SK-N-SH (cell line): ENCODE measurements at regions not wholly inside any gene's neighbourhood (a gene's known extent, or its start where the extent isn't known, plus 50 kb on each side); places are given as distances from the start of the nearest gene placed in this dataset.

Experiments
- CTCF ChIA-PET: fragments of 300-600, 350-600 bp; formaldehyde crosslinking; extraction: SDS; loops from one replicate; lab custom pipeline; 2021; lab: Yijun Ruan, JAX
- POLR2A ChIA-PET: fragments of 350-600 bp; sonication (Branson Sonifier 250); formaldehyde crosslinking; extraction: SDS; loops from one replicate; lab custom pipeline; 2020; ENCODE audit warnings: antibody characterized with exemption, inconsistent platforms; lab: Yijun Ruan, JAX
- DNase-seq: peaks from one replicate; pipeline ENCODE4 v3.0.0; 2012
- H2AFZ ChIP-seq: fragments of 200-600 bp; sonication (generic); 2 replicates; pipeline ENCODE4 v1.8.1; 2016; ENCODE audit warnings: antibody characterized with exemption, mild to moderate bottlenecking, low read depth
- H3F3A ChIP-seq: fragments of 200-600 bp; sonication (generic); replicated peaks from 2 replicates; pipeline ENCODE3; 2016; ENCODE audit warnings: antibody characterized with exemption, mild to moderate bottlenecking; ENCODE audit not compliant: insufficient read depth
- H3K27ac ChIP-seq, 2 experiments: fragments of 200-500 bp in 1 of 2; fragments of 200-600 bp in 1 of 2; sonication (Bioruptor generic) in 1 of 2; sonication (generic), shearing (Covaris generic) in 1 of 2; 2 replicates each; pipeline versions ENCODE4 v1.5.1 to v1.6.1; 2014 to 2016; ENCODE audit warnings: low read depth in 2 of 2, inconsistent platforms in 1 of 2, low read length in 1 of 2, mild to moderate bottlenecking in 1 of 2, mixed read lengths in 1 of 2
- H3K27me3 ChIP-seq: fragments of 200-600 bp; sonication (generic), shearing (Covaris generic); 2 replicates; pipeline ENCODE4 v1.6.1; 2016; ENCODE audit warnings: mixed run types; ENCODE audit not compliant: insufficient read depth
- H3K36me3 ChIP-seq, 2 experiments: fragments of 200-500 bp in 1 of 2; fragments of 200-600 bp in 1 of 2; sonication (Bioruptor generic) in 1 of 2; sonication (generic) in 1 of 2; replicated peaks in 1 of 2; 2 replicates each; pipeline versions ENCODE3 to v1.5.1; 2014 to 2016; ENCODE audit warnings: low read length in 1 of 2, mild to moderate bottlenecking in 1 of 2; ENCODE audit not compliant: insufficient read depth in 2 of 2, control insufficient read depth in 1 of 2
- H3K4me1 ChIP-seq, 2 experiments: fragments of 200-500 bp in 1 of 2; fragments of 200-600 bp in 1 of 2; sonication (Bioruptor generic) in 1 of 2; sonication (generic), shearing (Covaris generic) in 1 of 2; 2 replicates each; pipeline versions ENCODE4 v1.5.1 to v1.6.1; 2014 to 2016; ENCODE audit warnings: low read depth in 1 of 2, low read length in 1 of 2, mixed run types in 1 of 2; ENCODE audit not compliant: insufficient read depth in 2 of 2, control insufficient read depth in 1 of 2
- H3K4me2 ChIP-seq: fragments of 200-600 bp; sonication (generic), shearing (Covaris generic); 2 replicates; pipeline ENCODE4 v1.6.1; 2017; ENCODE audit warnings: mixed run types
- H3K4me3 ChIP-seq, 2 experiments: fragments of 200-500 bp in 1 of 2; fragments of 200-600 bp in 1 of 2; sonication (Bioruptor generic) in 1 of 2; sonication (generic), shearing (Covaris generic) in 1 of 2; 2 replicates each; pipeline versions ENCODE4 v1.5.1 to v1.8.1; 2014 to 2016; ENCODE audit warnings: low read depth in 2 of 2, inconsistent platforms in 1 of 2, low read length in 1 of 2, mild to moderate bottlenecking in 1 of 2, mixed read lengths in 1 of 2, moderate library complexity in 1 of 2
- H3K79me2 ChIP-seq: fragments of 200-600 bp; sonication (generic); 2 replicates; pipeline ENCODE4 v1.8.1; 2017; ENCODE audit warnings: mild to moderate bottlenecking; ENCODE audit not compliant: insufficient read depth
- H3K9ac ChIP-seq: fragments of 200-600 bp; sonication (generic); 2 replicates; pipeline ENCODE4 v1.6.1; 2017; ENCODE audit warnings: mixed run types
- H3K9me2 ChIP-seq: fragments of 200-600 bp; sonication (generic); 2 replicates; pipeline ENCODE4 v1.6.1; 2017; ENCODE audit warnings: mixed run types
- H3K9me3 ChIP-seq: fragments of 200-600 bp; sonication (generic); 2 replicates; pipeline ENCODE4 v1.6.1; 2017; ENCODE audit warnings: mixed run types, mild to moderate bottlenecking, moderate library complexity
- H4K20me1 ChIP-seq: fragments of 200-600 bp; sonication (generic); 2 replicates; pipeline ENCODE4 v1.6.1; 2017; ENCODE audit warnings: mild to moderate bottlenecking, mixed run types; ENCODE audit not compliant: insufficient read depth
- CHD2 ChIP-seq: fragments of 150-350 bp; IDR thresholded peaks from 2 replicates; pipeline ENCODE4 v1.6.1; 2018; ENCODE audit warnings: low read length; ENCODE audit not compliant: partially characterized antibody
- CTCF ChIP-seq: fragments of 200-600 bp; sonication (generic); IDR thresholded peaks from 2 replicates; pipeline ENCODE4 v1.6.1; 2017; ENCODE audit warnings: antibody characterized with exemption, mild to moderate bottlenecking, moderate library complexity
- ELF1 ChIP-seq: IDR thresholded peaks from 2 replicates; pipeline ENCODE4 v1.4.0; 2012
- EP300 ChIP-seq, 2 experiments: IDR thresholded peaks; 2 replicates each; pipeline versions ENCODE4 v1.4.0 to v1.6.1; 2012; ENCODE audit warnings: borderline replicate concordance in 1 of 2, low read depth in 1 of 2, low read length in 1 of 2
- FOSL2 ChIP-seq: IDR thresholded peaks from 2 replicates; pipeline ENCODE4 v1.4.0; 2012; ENCODE audit warnings: low read depth, mild to moderate bottlenecking, moderate library complexity, borderline replicate concordance
- FOXJ3 ChIP-seq: sonication (generic); formaldehyde crosslinking; IDR thresholded peaks from 2 replicates; pipeline ENCODE4 v1.5.1; 2020; ENCODE audit warnings: mild to moderate bottlenecking, missing genetic modification reagents
- FOXM1 ChIP-seq: IDR thresholded peaks from 2 replicates; pipeline ENCODE4 v1.4.0; 2012; ENCODE audit warnings: low read depth, mild to moderate bottlenecking
- GATA2 ChIP-seq: sonication (generic); formaldehyde crosslinking; IDR thresholded peaks from 2 replicates; pipeline ENCODE4 v1.5.0; 2020; ENCODE audit warnings: mild to moderate bottlenecking, missing genetic modification reagents
- IRF3 ChIP-seq: fragments of 150-350 bp; IDR thresholded peaks from 2 replicates; pipeline ENCODE4 v1.6.1; 2016; ENCODE audit warnings: mild to moderate bottlenecking, low read depth, low read length
- MEF2A ChIP-seq: IDR thresholded peaks from 2 replicates; pipeline ENCODE4 v1.4.0; 2012; ENCODE audit warnings: low read depth, borderline replicate concordance
- NFIC ChIP-seq: IDR thresholded peaks from 2 replicates; pipeline ENCODE4 v1.4.0; 2012; ENCODE audit warnings: borderline replicate concordance
- PBX3 ChIP-seq: IDR thresholded peaks from 2 replicates; pipeline ENCODE4; 2012
- POLR2AphosphoS5 ChIP-seq: IDR thresholded peaks from 2 replicates; pipeline ENCODE4 v1.6.1; 2012; ENCODE audit warnings: low read depth, low read length
- RCOR1 ChIP-seq: fragments of 150-350 bp; IDR thresholded peaks from 2 replicates; pipeline ENCODE4 v1.6.1; 2017; ENCODE audit warnings: antibody characterized with exemption, low read length
- SMC3 ChIP-seq: IDR thresholded peaks from 2 replicates; pipeline ENCODE4 v1.6.1; 2012; ENCODE audit warnings: low read depth, low read length, improper control_type of control experiment
- TCF12 ChIP-seq: IDR thresholded peaks from 2 replicates; pipeline ENCODE4 v1.4.0; 2012
- TEAD4 ChIP-seq: IDR thresholded peaks from 2 replicates; pipeline ENCODE4 v1.4.0; 2012; ENCODE audit warnings: mild to moderate bottlenecking, borderline replicate concordance; ENCODE audit not compliant: insufficient read depth
- USF1 ChIP-seq: IDR thresholded peaks from 2 replicates; pipeline ENCODE4 v1.4.0; 2012; ENCODE audit warnings: low read depth, borderline replicate concordance
- USF2 ChIP-seq: fragments of 150-350 bp; IDR thresholded peaks from 2 replicates; pipeline ENCODE4 v1.6.1; 2017; ENCODE audit warnings: antibody characterized with exemption, low read length, low read depth, borderline replicate concordance
- ZBTB33 ChIP-seq: IDR thresholded peaks from 2 replicates; pipeline ENCODE4 v1.4.0; 2012; ENCODE audit warnings: low read depth, borderline replicate concordance
- WGBS: methylation state at CpG from one replicate; pipeline ENCODE4 v1.1.6; 2017; ENCODE audit warnings: low lambda C conversion rate; 5-methylcytosine and 5-hydroxymethylcytosine counted together

GRCh38 chr10:8513155-8514147 is 459.0 kb downstream of the GATA3 start:
- 84% methylated on average over 37 of the region's 41 CpGs for WGBS
- Histone ChIP-seq H3F3A (no peaks in the 10 kb centered on the region), H3K4me2 (no peak overlapping the region), H3K27me3 (no peaks in the 10 kb centered on the region), H3K79me2 (no peaks in the 10 kb centered on the region), H3K9ac (no peak overlapping the region), H4K20me1 (no peaks in the 10 kb centered on the region), H3K27ac (no peak overlapping the region), H3K4me1 (peaks cover 0 to 7% of the 10 kb centered on the region in 2 experiments; a peak in 2 of 4 replicates), H2AFZ (no peak overlapping the region), H3K9me3 (no peaks in the 10 kb centered on the region), H3K9me2 (no peaks in the 10 kb centered on the region), H3K4me3 (no peak overlapping the region), H3K36me3 (no peaks in the 10 kb centered on the region)
- CTCF ChIA-PET, result interaction anchor here (1.0 to 1.4 kb wide), 3 partner anchors 10 to 118 kb away, joined by 3 to 4 read pairs (median 4); no protein-coding TSS in a partner anchor
- POLR2A ChIA-PET, result no interaction called here
- TF ChIP-seq RCOR1, result no peak
- no peak for TF ChIP-seq FOSL2
- TF ChIP-seq PBX3, result no peak
- TF ChIP-seq ELF1, result no peak
- no peak for TF ChIP-seq TEAD4
- no peak for TF ChIP-seq MEF2A
- no peak for TF ChIP-seq NFIC
- no peak for TF ChIP-seq CTCF
- TF ChIP-seq GATA2 (CRISPR knock-in tag), result no peak
- no peak for TF ChIP-seq TCF12
- no peak for TF ChIP-seq USF1
- TF ChIP-seq EP300 (IDR thresholded peaks at IDR 0.05; ENCODE audit: borderline replicate concordance in 1 of 2, low read depth in 1 of 2, low read length in 1 of 2), result no peak
- TF ChIP-seq FOXM1, result no peak
- TF ChIP-seq FOXJ3 (CRISPR knock-in tag), result no peak
- TF ChIP-seq CHD2, result no peak
- TF ChIP-seq SMC3, result no peak
- no peak for TF ChIP-seq ZBTB33
- no peak for TF ChIP-seq POLR2AphosphoS5
- TF ChIP-seq IRF3, result no peak
- no peak for TF ChIP-seq USF2
- DNase-seq, result no peak
